ENCODE measurements at regions not wholly inside any gene's neighbourhood (a gene's known extent, or its start where the extent isn't known, plus 50 kb on each side); places are given as distances from the start of the nearest gene placed in this dataset.

DNA sequence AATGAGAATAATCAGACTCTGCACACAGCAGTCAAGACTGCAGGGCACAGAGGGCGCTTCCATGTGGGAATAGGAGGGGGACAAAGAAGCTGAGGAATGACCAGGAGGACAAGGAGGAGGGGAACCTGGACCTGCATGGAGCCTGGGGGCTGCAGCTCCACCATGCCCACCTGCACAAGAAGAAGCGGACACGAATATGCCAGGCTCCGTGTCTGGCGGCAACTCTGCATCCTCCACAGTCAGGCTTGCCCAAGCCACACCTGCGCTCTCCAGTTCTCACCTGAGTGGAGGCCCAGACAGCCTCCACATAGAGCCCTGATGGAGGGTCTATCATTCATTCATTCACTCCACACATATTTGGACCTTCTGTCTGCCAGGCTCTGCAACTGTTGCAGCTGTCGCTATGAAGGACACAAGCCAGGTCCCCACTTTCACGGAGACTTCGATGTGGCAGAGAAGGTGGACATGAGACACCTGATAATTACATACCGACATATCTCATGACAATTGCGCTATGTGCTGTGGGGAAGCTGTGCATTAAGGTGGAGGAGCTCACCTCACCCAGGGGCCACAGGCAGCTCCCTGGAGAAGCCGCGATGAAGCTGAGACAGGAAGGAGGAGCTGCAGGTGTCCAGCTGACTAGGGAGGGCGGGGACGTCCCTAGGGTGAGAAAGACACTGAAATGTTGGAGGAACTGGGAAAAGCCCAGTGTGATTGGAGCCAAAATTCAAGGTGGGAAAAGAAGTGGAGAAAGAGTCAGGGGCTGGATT lies 159.2 kb downstream of the INHBB start:
- TF ChIP-seq POLR2AphosphoS5 (IDR thresholded peaks at IDR 0.05; ENCODE audit: low read depth, low read length) (no peak), SIN3A (IDR thresholded peaks at IDR 0.05; ENCODE audit: borderline replicate concordance, insufficient read depth, low read length) (no peak), FOXP2 (optimal IDR thresholded peaks at IDR 0.05; ENCODE audit: borderline replicate concordance, extremely low read depth, extremely low read length, insufficient read depth) (no peak), TAF1 (IDR thresholded peaks at IDR 0.05; ENCODE audit: borderline replicate concordance, insufficient read depth, low read length) (no peak)
- TF ChIP-seq, protein P1, sequence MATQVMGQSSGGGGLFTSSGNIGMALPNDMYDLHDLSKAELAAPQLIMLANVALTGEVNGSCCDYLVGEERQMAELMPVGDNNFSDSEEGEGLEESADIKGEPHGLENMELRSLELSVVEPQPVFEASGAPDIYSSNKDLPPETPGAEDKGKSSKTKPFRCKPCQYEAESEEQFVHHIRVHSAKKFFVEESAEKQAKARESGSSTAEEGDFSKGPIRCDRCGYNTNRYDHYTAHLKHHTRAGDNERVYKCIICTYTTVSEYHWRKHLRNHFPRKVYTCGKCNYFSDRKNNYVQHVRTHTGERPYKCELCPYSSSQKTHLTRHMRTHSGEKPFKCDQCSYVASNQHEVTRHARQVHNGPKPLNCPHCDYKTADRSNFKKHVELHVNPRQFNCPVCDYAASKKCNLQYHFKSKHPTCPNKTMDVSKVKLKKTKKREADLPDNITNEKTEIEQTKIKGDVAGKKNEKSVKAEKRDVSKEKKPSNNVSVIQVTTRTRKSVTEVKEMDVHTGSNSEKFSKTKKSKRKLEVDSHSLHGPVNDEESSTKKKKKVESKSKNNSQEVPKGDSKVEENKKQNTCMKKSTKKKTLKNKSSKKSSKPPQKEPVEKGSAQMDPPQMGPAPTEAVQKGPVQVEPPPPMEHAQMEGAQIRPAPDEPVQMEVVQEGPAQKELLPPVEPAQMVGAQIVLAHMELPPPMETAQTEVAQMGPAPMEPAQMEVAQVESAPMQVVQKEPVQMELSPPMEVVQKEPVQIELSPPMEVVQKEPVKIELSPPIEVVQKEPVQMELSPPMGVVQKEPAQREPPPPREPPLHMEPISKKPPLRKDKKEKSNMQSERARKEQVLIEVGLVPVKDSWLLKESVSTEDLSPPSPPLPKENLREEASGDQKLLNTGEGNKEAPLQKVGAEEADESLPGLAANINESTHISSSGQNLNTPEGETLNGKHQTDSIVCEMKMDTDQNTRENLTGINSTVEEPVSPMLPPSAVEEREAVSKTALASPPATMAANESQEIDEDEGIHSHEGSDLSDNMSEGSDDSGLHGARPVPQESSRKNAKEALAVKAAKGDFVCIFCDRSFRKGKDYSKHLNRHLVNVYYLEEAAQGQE (IDR thresholded peaks at IDR 0.05; ENCODE audit: insufficient read depth in 1 of 2, low read depth in 2 of 2, low read length in 2 of 2): no peak

DNA sequence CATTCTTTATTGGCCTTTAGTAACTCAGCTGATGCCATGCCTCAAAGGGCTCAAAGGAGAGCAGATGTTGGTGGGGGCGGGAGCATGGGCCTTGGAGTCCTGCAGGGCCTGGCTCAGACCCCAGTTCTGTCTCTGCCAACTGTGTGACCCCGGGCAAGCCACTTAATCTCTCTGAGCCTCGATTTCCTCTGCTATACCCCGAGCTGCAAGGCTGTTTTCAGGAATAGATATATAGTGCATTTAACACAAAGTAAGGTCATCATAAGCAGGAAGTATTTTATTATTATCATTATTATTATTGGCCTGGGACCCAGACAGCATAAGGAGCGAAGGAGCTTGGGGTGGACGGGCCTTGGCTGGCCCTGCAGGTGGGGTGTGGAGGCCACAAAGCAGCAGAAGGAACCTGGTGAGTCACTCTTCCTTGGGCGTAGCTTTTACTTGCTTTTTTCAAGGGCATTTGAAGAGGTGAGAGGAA lies 162.7 kb downstream of the INHBB start:
- TF ChIP-seq TAF1 (IDR thresholded peaks at IDR 0.05; ENCODE audit: borderline replicate concordance, insufficient read depth, low read length) (no peak), SIN3A (IDR thresholded peaks at IDR 0.05; ENCODE audit: borderline replicate concordance, insufficient read depth, low read length) (no peak), FOXP2 (optimal IDR thresholded peaks at IDR 0.05; ENCODE audit: borderline replicate concordance, extremely low read depth, extremely low read length, insufficient read depth) (no peak), POLR2AphosphoS5 (IDR thresholded peaks at IDR 0.05; ENCODE audit: low read depth, low read length) (no peak)
- TF ChIP-seq, protein P1 (IDR thresholded peaks at IDR 0.05; ENCODE audit: insufficient read depth in 1 of 2, low read depth in 2 of 2, low read length in 2 of 2): no peak

DNA sequence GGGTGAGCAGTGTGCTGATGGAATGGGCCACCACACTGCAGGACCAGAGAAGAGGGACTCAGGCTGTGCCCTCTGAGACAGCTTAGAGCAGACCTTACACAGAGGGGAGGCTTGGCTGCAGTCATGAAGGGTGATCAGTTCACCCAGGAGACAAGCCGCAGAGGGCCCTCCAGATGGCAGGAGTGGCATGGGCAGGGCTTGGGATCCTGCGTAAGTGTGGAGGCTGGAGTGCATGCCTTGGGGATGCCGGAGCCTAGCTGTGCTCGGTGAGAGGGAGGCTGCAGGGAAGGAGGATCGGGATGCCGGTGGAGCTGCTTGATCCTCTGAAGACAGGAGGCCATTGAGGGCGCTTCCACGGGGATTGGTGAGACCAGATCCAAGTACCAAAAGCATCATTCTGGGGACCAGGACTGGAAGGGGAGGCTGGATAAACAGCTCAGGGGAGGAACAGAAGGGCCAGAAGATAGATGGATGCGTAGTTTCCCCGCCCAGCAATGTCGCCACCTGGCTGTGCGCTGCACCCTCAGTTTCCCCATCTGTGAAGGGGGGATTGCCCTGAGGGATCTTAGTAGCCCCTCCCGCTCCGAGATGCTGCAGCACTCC lies 163.4 kb downstream of the INHBB start:
- no peak for TF ChIP-seq SIN3A (IDR thresholded peaks at IDR 0.05; ENCODE audit: borderline replicate concordance, insufficient read depth, low read length)
- TF ChIP-seq POLR2AphosphoS5 (IDR thresholded peaks at IDR 0.05; ENCODE audit: low read depth, low read length): no peak
- no peak for TF ChIP-seq TAF1 (IDR thresholded peaks at IDR 0.05; ENCODE audit: borderline replicate concordance, insufficient read depth, low read length)
- TF ChIP-seq FOXP2 (optimal IDR thresholded peaks at IDR 0.05; ENCODE audit: borderline replicate concordance, extremely low read depth, extremely low read length, insufficient read depth): no peak
- TF ChIP-seq, protein P1 (IDR thresholded peaks at IDR 0.05; ENCODE audit: insufficient read depth in 1 of 2, low read depth in 2 of 2, low read length in 2 of 2): no peak

DNA sequence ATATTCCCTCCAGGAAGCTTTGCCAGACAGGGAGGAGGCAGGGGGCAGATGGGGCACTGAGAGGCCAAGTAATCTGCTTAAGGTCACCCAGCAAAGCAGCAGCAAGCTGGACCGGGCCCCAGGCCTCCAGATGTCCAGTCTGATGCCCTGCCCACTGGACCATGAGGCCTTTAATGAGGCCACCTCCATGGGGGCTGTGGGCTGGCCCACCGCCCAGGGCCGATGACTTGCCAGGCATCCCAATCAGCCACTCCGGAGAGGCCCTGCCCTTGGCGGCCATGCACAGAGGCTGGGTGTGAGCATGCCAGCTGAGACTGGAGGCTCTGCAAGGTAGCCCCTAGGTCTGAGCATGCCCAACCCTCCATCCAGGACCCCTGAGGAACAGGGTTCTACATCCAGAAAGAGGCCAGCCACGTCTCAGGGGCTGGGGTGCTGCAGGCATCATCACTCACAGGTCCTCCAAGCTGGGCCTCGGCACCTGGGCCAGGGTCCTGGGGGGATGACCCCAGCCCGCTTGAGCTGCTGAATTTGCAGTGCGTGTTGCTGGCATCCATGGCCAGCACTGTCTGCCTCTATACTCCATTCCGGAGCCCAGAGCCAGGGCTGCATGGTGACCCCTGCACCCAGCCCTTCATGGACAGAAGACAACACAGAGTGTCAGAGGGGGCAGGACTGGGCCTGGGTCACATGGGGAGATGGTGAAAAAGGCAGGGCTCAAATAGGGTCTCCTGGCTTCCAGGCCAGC lies 164.2 kb downstream of the INHBB start:
- TF ChIP-seq POLR2AphosphoS5 (IDR thresholded peaks at IDR 0.05; ENCODE audit: low read depth, low read length) (no peak), SIN3A (IDR thresholded peaks at IDR 0.05; ENCODE audit: borderline replicate concordance, insufficient read depth, low read length) (no peak), FOXP2 (optimal IDR thresholded peaks at IDR 0.05; ENCODE audit: borderline replicate concordance, extremely low read depth, extremely low read length, insufficient read depth) (no peak), TAF1 (IDR thresholded peaks at IDR 0.05; ENCODE audit: borderline replicate concordance, insufficient read depth, low read length) (no peak)
- TF ChIP-seq, protein P1 (IDR thresholded peaks at IDR 0.05; ENCODE audit: insufficient read depth in 1 of 2, low read depth in 2 of 2, low read length in 2 of 2): no peak

All from PFSK-1 (cell line).